ENCODE measurements at regions not wholly inside any gene's neighbourhood (a gene's known extent, or its start where the extent isn't known, plus 50 kb on each side); places are given as distances from the start of the nearest gene placed in this dataset.

GRCh38 chr2:199570934-199571333, 113.2 kb upstream of the SATB2 start:
- Histone ChIP-seq H3K9me3 (ENCODE audit: control insufficient read depth in 4 of 4, insufficient read depth in 3 of 4, low read length in 3 of 4) (no peaks in the 10 kb centered on the region), H3K27me3 (ENCODE audit: control insufficient read depth in 3 of 3, insufficient read depth in 3 of 3, low read length in 2 of 3) (peaks cover 0 to 4% (median 0%) of the 10 kb centered on the region in 3 donors), H3K36me3 (ENCODE audit: control insufficient read depth in 4 of 4, insufficient read depth in 4 of 4, low read length in 4 of 4) (no peaks in the 10 kb centered on the region), H3K27ac (ENCODE audit: low read depth in 1 of 2, low read length in 1 of 2) (no peak overlapping the region), H3K4me1 (ENCODE audit: control insufficient read depth in 5 of 5, insufficient read depth in 5 of 5, low read length in 5 of 5) (no peaks in the 10 kb centered on the region), H3K4me3 (no peak overlapping the region), H3K9ac (ENCODE audit: insufficient read depth in 1 of 2, low read length in 2 of 2) (no peak overlapping the region)
- 83 to 90% methylated on average over 2 of the region's 2 CpGs for WGBS, 2 donors
- ATAC-seq (ENCODE audit: insufficient read depth, low FRiP score), result no peak
- TF ChIP-seq CTCF (IDR thresholded peaks at IDR 0.05; ENCODE audit: control extremely low read depth, extremely low read depth), result no peak
- no peak for DNase-seq

- no peak overlapping the region for H3K9ac ChIP-seq (ENCODE audit: insufficient read depth in 1 of 2, low read length in 2 of 2)
- H3K4me3 ChIP-seq, result no peak overlapping the region
- TF ChIP-seq CTCF (IDR thresholded peaks at IDR 0.05; ENCODE audit: control extremely low read depth, extremely low read depth), result no peak
- DNase-seq, result no peak
- no peaks in the 10 kb centered on the region for H3K36me3 ChIP-seq (ENCODE audit: control insufficient read depth in 4 of 4, insufficient read depth in 4 of 4, low read length in 4 of 4)
- WGBS, 2 donors, result 71 to 95% methylated on average over 1 of the region's 1 CpG
- H3K27me3 ChIP-seq (ENCODE audit: control insufficient read depth in 3 of 3, insufficient read depth in 3 of 3, low read length in 2 of 3), result peaks cover 0 to 4% (median 0%) of the 10 kb centered on the region in 3 donors
- H3K4me1 ChIP-seq (ENCODE audit: control insufficient read depth in 5 of 5, insufficient read depth in 5 of 5, low read length in 5 of 5), result no peaks in the 10 kb centered on the region
- no peak overlapping the region for H3K27ac ChIP-seq (ENCODE audit: low read depth in 1 of 2, low read length in 1 of 2)
- no peak for ATAC-seq (ENCODE audit: insufficient read depth, low FRiP score)
- H3K9me3 ChIP-seq (ENCODE audit: control insufficient read depth in 4 of 4, insufficient read depth in 3 of 4, low read length in 3 of 4), result no peaks in the 10 kb centered on the region
These were observed 111.6 kb upstream of the SATB2 start for GRCh38 chr2:199569336-199569735.

- Histone ChIP-seq H3K27ac (ENCODE audit: low read depth in 1 of 2, low read length in 1 of 2) (no peak overlapping the region), H3K4me3 (no peak overlapping the region), H3K9ac (ENCODE audit: insufficient read depth in 1 of 2, low read length in 2 of 2) (no peak overlapping the region), H3K27me3 (ENCODE audit: control insufficient read depth in 3 of 3, insufficient read depth in 3 of 3, low read length in 2 of 3) (no peaks in the 10 kb centered on the region), H3K4me1 (ENCODE audit: control insufficient read depth in 5 of 5, insufficient read depth in 5 of 5, low read length in 5 of 5) (no peaks in the 10 kb centered on the region), H3K36me3 (ENCODE audit: control insufficient read depth in 4 of 4, insufficient read depth in 4 of 4, low read length in 4 of 4) (no peaks in the 10 kb centered on the region), H3K9me3 (ENCODE audit: control insufficient read depth in 4 of 4, insufficient read depth in 3 of 4, low read length in 3 of 4) (peaks cover 0 to 3% (median 0%) of the 10 kb centered on the region in 4 donors)
- DNase-seq (no peak), ATAC-seq (ENCODE audit: insufficient read depth, low FRiP score) (no peak)
- no peak for TF ChIP-seq CTCF (IDR thresholded peaks at IDR 0.05; ENCODE audit: control extremely low read depth, extremely low read depth)
- WGBS, 2 donors, result 92 to 94% methylated on average over 14 of the region's 14 CpGs
These were observed 100.4 kb upstream of the SATB2 start for GRCh38 chr2:199558156-199558555.
